Breast epithelium (tissue), 4 donors: ENCODE measurements at regions not wholly inside any gene's neighbourhood (a gene's known extent, or its start where the extent isn't known, plus 50 kb on each side); places are given as distances from the start of the nearest gene placed in this dataset.

ENCODE experiments used
- DNase-seq, 2 donors: peaks; one replicate each; pipeline ENCODE4 v3.0.0-alpha.2; 2019; ENCODE audit warnings: low spot score in 2 of 2
- H3K27ac ChIP-seq, 2 donors: fragments of 200-600 bp; sonication (generic) in 1 of 2; one replicate each; pipeline ENCODE4 v1.5.1; 2016 to 2019; ENCODE audit warnings: mild to moderate bottlenecking in 1 of 2
- H3K27me3 ChIP-seq, 2 donors: fragments of 200-600 bp; sonication (generic) in 1 of 2; one replicate each; pipeline versions ENCODE4 v1.5.1 to v1.6.0; 2017 to 2019; ENCODE audit warnings: control low read depth in 1 of 2, mild to moderate bottlenecking in 1 of 2
- H3K36me3 ChIP-seq: fragments of 200-600 bp; one replicate; pipeline ENCODE4 v1.5.1; 2019
- H3K4me1 ChIP-seq, 2 donors: fragments of 200-600 bp; sonication (generic); one replicate each; pipeline ENCODE4 v1.5.1; 2016 to 2019; ENCODE audit warnings: control low read depth in 1 of 2
- H3K4me3 ChIP-seq, 3 donors: fragments of 200-600 bp; sonication (generic); 1 replicate in 2 of 3; 2 replicates in 1 of 3; pipeline ENCODE4 v1.5.1; 2016 to 2019; ENCODE audit warnings: mild to moderate bottlenecking in 3 of 3, moderate library complexity in 2 of 3
- H3K9me3 ChIP-seq, 2 donors: fragments of 200-600 bp; sonication (generic) in 1 of 2; one replicate each; pipeline ENCODE4 v1.5.1; 2016 to 2019; ENCODE audit warnings: control low read depth in 1 of 2
- POLR2A ChIP-seq: fragments of 450-650 bp; IDR thresholded peaks from one replicate; pipeline ENCODE4 v1.6.1; 2016; ENCODE audit warnings: antibody characterized with exemption, mild to moderate bottlenecking, moderate library complexity
- POLR2AphosphoS5 ChIP-seq, 3 donors: sonication (generic); formaldehyde crosslinking; IDR thresholded peaks; one replicate each; pipeline ENCODE4 v1.6.1; 2017; ENCODE audit warnings: antibody characterized with exemption in 3 of 3
- intact Hi-C: fragments of 100-400 bp; cut with DNase I; formaldehyde crosslinking; loops from one replicate; pipeline ENCODE4 v1.15.1; 2023; ENCODE audit warnings: low total_unique reads
- TF ChIP-seq, protein P1 (sequence below), 3 donors: fragments of 450-650 bp; IDR thresholded peaks; one replicate each; pipeline ENCODE4 v1.5.1; 2016 to 2017; ENCODE audit warnings: antibody characterized with exemption in 3 of 3, mild to moderate bottlenecking in 3 of 3, moderate library complexity in 3 of 3

- no peaks in the 10 kb centered on the region for H3K9me3 ChIP-seq
- TF ChIP-seq, protein P1, sequence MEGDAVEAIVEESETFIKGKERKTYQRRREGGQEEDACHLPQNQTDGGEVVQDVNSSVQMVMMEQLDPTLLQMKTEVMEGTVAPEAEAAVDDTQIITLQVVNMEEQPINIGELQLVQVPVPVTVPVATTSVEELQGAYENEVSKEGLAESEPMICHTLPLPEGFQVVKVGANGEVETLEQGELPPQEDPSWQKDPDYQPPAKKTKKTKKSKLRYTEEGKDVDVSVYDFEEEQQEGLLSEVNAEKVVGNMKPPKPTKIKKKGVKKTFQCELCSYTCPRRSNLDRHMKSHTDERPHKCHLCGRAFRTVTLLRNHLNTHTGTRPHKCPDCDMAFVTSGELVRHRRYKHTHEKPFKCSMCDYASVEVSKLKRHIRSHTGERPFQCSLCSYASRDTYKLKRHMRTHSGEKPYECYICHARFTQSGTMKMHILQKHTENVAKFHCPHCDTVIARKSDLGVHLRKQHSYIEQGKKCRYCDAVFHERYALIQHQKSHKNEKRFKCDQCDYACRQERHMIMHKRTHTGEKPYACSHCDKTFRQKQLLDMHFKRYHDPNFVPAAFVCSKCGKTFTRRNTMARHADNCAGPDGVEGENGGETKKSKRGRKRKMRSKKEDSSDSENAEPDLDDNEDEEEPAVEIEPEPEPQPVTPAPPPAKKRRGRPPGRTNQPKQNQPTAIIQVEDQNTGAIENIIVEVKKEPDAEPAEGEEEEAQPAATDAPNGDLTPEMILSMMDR (IDR thresholded peaks at IDR 0.05): no peak
- no peak for TF ChIP-seq POLR2AphosphoS5 (IDR thresholded peaks at IDR 0.05)
- H3K4me3 ChIP-seq: no peak overlapping the region
- H3K4me1 ChIP-seq: no peaks in the 10 kb centered on the region
- H3K27ac ChIP-seq: no peak overlapping the region
- H3K27me3 ChIP-seq: no peaks in the 10 kb centered on the region
- no peaks in the 10 kb centered on the region for H3K36me3 ChIP-seq
- intact Hi-C loops: no loop called here
- no peak for DNase-seq
Observed at GRCh38 chr9:80651044-80651443, 1038.3 kb downstream of the TLE1 start.

DNA sequence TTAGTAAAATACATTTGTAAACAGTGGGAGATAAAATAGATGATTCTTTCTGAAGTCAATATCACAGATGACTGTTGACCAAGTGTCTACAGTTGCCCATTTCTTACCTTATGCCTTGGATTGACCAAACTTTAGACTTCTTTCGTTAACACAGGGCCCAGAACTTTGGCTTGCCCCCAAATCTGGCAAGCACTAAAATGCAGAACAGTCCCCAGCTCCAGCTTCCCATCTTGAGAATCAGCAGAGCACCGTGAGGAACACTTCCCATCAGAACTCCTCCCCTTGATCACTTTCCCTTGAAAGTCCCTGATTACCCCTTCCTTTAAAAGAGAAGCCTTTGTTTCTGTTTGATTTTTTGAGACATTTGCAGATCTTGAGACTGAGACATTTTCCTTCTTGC is 1039.9 kb downstream of the TLE1 start:
- H3K4me1 ChIP-seq: no peaks in the 10 kb centered on the region
- no peaks in the 10 kb centered on the region for H3K36me3 ChIP-seq
- intact Hi-C loops: no loop called here
- H3K4me3 ChIP-seq: no peak overlapping the region
- no peak for DNase-seq
- no peaks in the 10 kb centered on the region for H3K27me3 ChIP-seq
- peak overlapping the region in 1 of 2 donors; percentile 26 for H3K27ac ChIP-seq
- TF ChIP-seq, protein P1 (IDR thresholded peaks at IDR 0.05): no peak
- no peak for TF ChIP-seq POLR2A
- TF ChIP-seq POLR2AphosphoS5 (IDR thresholded peaks at IDR 0.05): no peak
- no peaks in the 10 kb centered on the region for H3K9me3 ChIP-seq

- H3K9me3 ChIP-seq: no peaks in the 10 kb centered on the region
- H3K27me3 ChIP-seq: no peaks in the 10 kb centered on the region
- DNase-seq: no peak
- intact Hi-C loops: no loop called here
- H3K36me3 ChIP-seq: no peaks in the 10 kb centered on the region
- no peak overlapping the region for H3K4me3 ChIP-seq
- H3K27ac ChIP-seq: peak overlapping the region in 1 of 2 donors; percentile 26
- H3K4me1 ChIP-seq: no peaks in the 10 kb centered on the region
- peak in 1 of 3 donors; percentile 33 for TF ChIP-seq POLR2AphosphoS5 (IDR thresholded peaks at IDR 0.05)
- no peak for TF ChIP-seq POLR2A
Observed at GRCh38 chr9:80649001-80649420, 1040.3 kb downstream of the TLE1 start.

- no peak overlapping the region for H3K4me3 ChIP-seq
- TF ChIP-seq, protein P1 (IDR thresholded peaks at IDR 0.05): no peak
- TF ChIP-seq POLR2A: no peak
- TF ChIP-seq POLR2AphosphoS5 (IDR thresholded peaks at IDR 0.05): no peak
- H3K27me3 ChIP-seq: no peaks in the 10 kb centered on the region
- no peak overlapping the region for H3K27ac ChIP-seq
- DNase-seq: no peak
- no peaks in the 10 kb centered on the region for H3K4me1 ChIP-seq
- no peaks in the 10 kb centered on the region for H3K9me3 ChIP-seq
- no peaks in the 10 kb centered on the region for H3K36me3 ChIP-seq
- intact Hi-C loops: no loop called here
Observed at GRCh38 chr9:80648336-80648735, 1041.0 kb downstream of the TLE1 start.

- Histone ChIP-seq H3K36me3 (no peaks in the 10 kb centered on the region), H3K4me1 (no peaks in the 10 kb centered on the region), H3K4me3 (no peak overlapping the region), H3K27me3 (no peaks in the 10 kb centered on the region), H3K9me3 (no peaks in the 10 kb centered on the region), H3K27ac (no peak overlapping the region)
- TF ChIP-seq POLR2A (no peak), POLR2AphosphoS5 (IDR thresholded peaks at IDR 0.05) (no peak)
- TF ChIP-seq, protein P1 (IDR thresholded peaks at IDR 0.05): no peak
- intact Hi-C loops: no loop called here
- DNase-seq: no peak
Observed at GRCh38 chr9:80646211-80646610, 1043.1 kb downstream of the TLE1 start.

DNA sequence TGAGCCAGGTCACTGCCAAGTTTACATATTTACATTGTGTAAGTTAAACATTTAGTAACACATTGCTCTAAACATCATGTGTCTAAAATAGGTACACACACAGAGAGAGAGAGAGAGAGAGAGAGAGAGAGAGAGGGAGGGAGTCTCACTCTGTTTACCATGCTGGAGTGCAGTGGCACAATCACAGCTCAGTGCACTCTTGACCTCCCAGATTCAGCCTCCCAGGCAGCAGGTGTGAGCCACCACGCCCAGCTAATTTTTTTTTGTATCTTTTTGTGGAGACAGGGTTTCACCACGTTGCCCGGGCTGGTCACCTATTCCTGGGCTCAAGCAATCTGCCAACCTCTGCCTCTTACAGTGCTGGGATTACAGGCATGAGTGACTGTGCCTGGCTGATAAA is 1045.3 kb downstream of the TLE1 start:
- intact Hi-C loops: no loop called here
- no peaks in the 10 kb centered on the region for H3K9me3 ChIP-seq

More for the DNA sequence above, 1045.3 kb downstream of the TLE1 start:
- TF ChIP-seq POLR2A (no peak), POLR2AphosphoS5 (IDR thresholded peaks at IDR 0.05) (no peak)
- TF ChIP-seq, protein P1 (IDR thresholded peaks at IDR 0.05): no peak
- Histone ChIP-seq H3K4me1 (no peaks in the 10 kb centered on the region), H3K36me3 (no peaks in the 10 kb centered on the region), H3K27me3 (no peaks in the 10 kb centered on the region), H3K4me3 (no peak overlapping the region), H3K27ac (no peak overlapping the region)
- DNase-seq: no peak
